GM18907 (cell line): ENCODE measurements at regions not wholly inside any gene's neighbourhood (a gene's known extent, or its start where the extent isn't known, plus 50 kb on each side); places are given as distances from the start of the nearest gene placed in this dataset.

Source experiments
- ATAC-seq: cut with Tn5 transposase; IDR thresholded peaks from one replicate; pipeline ENCODE4 v1.9.1; 2021; ENCODE audit warnings: mild to moderate bottlenecking, moderate library complexity; ENCODE audit not compliant: unreplicated experiment

- no peak for ATAC-seq
These were observed 108.9 kb upstream of the PROK2 start for GRCh38 chr3:71893702-71894479.

GRCh38 chr3:71893122-71893521 lies 108.2 kb upstream of the PROK2 start:
- no peak for ATAC-seq

GRCh38 chr3:71891483-71891882 lies 106.5 kb upstream of the PROK2 start:
- no peak for ATAC-seq

GRCh38 chr3:71890356-71890931 lies 105.5 kb upstream of the PROK2 start:
- ATAC-seq: no peak

GRCh38 chr3:71887256-71887655 lies 102.3 kb upstream of the PROK2 start:
- ATAC-seq: no peak

- no peak for ATAC-seq
These were observed 100.1 kb upstream of the PROK2 start for GRCh38 chr3:71885006-71885405.

- no peak for ATAC-seq
These were observed 96.8 kb upstream of the PROK2 start for GRCh38 chr3:71881732-71882131.

- no peak for ATAC-seq
These were observed 96.1 kb upstream of the PROK2 start for GRCh38 chr3:71881041-71881440.

GRCh38 chr3:71879089-71879488 lies 94.1 kb upstream of the PROK2 start:
- ATAC-seq: no peak

GRCh38 chr3:71876135-71877105 lies 91.5 kb upstream of the PROK2 start:
- ATAC-seq: no peak

GRCh38 chr3:71875461-71875947 lies 90.6 kb upstream of the PROK2 start:
- ATAC-seq: peak; percentile 93

- no peak for ATAC-seq
These were observed 89.7 kb upstream of the PROK2 start for GRCh38 chr3:71874618-71875017.

- no peak for ATAC-seq
These were observed 88.2 kb upstream of the PROK2 start for GRCh38 chr3:71873093-71873611.

GRCh38 chr3:71872256-71872655 lies 87.3 kb upstream of the PROK2 start:
- no peak for ATAC-seq

- ATAC-seq: no peak
These were observed 86.1 kb upstream of the PROK2 start for GRCh38 chr3:71870966-71871512.

- no peak for ATAC-seq
These were observed 83.9 kb upstream of the PROK2 start for GRCh38 chr3:71868876-71869275.

- no peak for ATAC-seq
These were observed 80.8 kb upstream of the PROK2 start for GRCh38 chr3:71865727-71866126.

- ATAC-seq: no peak
These were observed 78.7 kb upstream of the PROK2 start for GRCh38 chr3:71863563-71864190.

GRCh38 chr3:71862371-71863140 lies 77.6 kb upstream of the PROK2 start:
- no peak for ATAC-seq

- ATAC-seq: no peak
These were observed 74.2 kb upstream of the PROK2 start for GRCh38 chr3:71859123-71859519.
